NCI-H1105 treated with DMSO at 0.1 percent for 48 hours (cell line): ENCODE measurements at regions not wholly inside any gene's neighbourhood (a gene's known extent, or its start where the extent isn't known, plus 50 kb on each side); places are given as distances from the start of the nearest gene placed in this dataset.

Experiments used
- DNase-seq: peaks from one replicate; lab custom pipeline; 2025; lab: John Stamatoyannopoulos, UW

- DNase-seq: no peak
Measured at GRCh38 chr10:4775808-4776207, 50.2 kb upstream of the AKR1E2 start.

- no peak for DNase-seq
Measured at GRCh38 chr10:4772202-4772570, 53.8 kb upstream of the AKR1E2 start.

GRCh38 chr10:4771554-4772201, 54.3 kb upstream of the AKR1E2 start:
- no peak for DNase-seq

- DNase-seq: peak; percentile 4
Measured at GRCh38 chr10:4770801-4771553, 55.0 kb upstream of the AKR1E2 start.

GRCh38 chr10:4768416-4768815, 57.6 kb upstream of the AKR1E2 start:
- no peak for DNase-seq

- peak; percentile 2 for DNase-seq
Measured at GRCh38 chr10:4767033-4767814, 58.8 kb upstream of the AKR1E2 start.

GRCh38 chr10:4766454-4766853, 59.6 kb upstream of the AKR1E2 start:
- no peak for DNase-seq

- DNase-seq: no peak
Measured at GRCh38 chr10:4765428-4765827, 60.6 kb upstream of the AKR1E2 start.

GRCh38 chr10:4763960-4764428, 62.0 kb upstream of the AKR1E2 start:
- DNase-seq: no peak

GRCh38 chr10:4763513-4763912, 62.5 kb upstream of the AKR1E2 start:
- no peak for DNase-seq

- DNase-seq: no peak
Measured at GRCh38 chr10:4758256-4758655, 67.8 kb upstream of the AKR1E2 start.

- DNase-seq: no peak
Measured at GRCh38 chr10:4755286-4755989, 70.6 kb upstream of the AKR1E2 start.

- DNase-seq: no peak
Measured at GRCh38 chr10:4754143-4754542, 71.9 kb upstream of the AKR1E2 start.

- DNase-seq: no peak
Measured at GRCh38 chr10:4751211-4751610, 74.8 kb upstream of the AKR1E2 start.

- no peak for DNase-seq
Measured at GRCh38 chr10:4749271-4749574, 76.8 kb upstream of the AKR1E2 start.

- no peak for DNase-seq
Measured at GRCh38 chr10:4748491-4749270, 77.3 kb upstream of the AKR1E2 start.

- no peak for DNase-seq
Measured at GRCh38 chr10:4742217-4742616, 83.8 kb upstream of the AKR1E2 start.

GRCh38 chr10:4740471-4740870, 85.5 kb upstream of the AKR1E2 start:
- no peak for DNase-seq

GRCh38 chr10:4736608-4737007, 89.4 kb upstream of the AKR1E2 start:
- DNase-seq: no peak

GRCh38 chr10:4736183-4736582, 89.8 kb upstream of the AKR1E2 start:
- DNase-seq: no peak

- no peak for DNase-seq
Measured at GRCh38 chr10:4733843-4734224, 92.2 kb upstream of the AKR1E2 start.
